ENCODE measurements at regions not wholly inside any gene's neighbourhood (a gene's known extent, or its start where the extent isn't known, plus 50 kb on each side); places are given as distances from the start of the nearest gene placed in this dataset.

DNA sequence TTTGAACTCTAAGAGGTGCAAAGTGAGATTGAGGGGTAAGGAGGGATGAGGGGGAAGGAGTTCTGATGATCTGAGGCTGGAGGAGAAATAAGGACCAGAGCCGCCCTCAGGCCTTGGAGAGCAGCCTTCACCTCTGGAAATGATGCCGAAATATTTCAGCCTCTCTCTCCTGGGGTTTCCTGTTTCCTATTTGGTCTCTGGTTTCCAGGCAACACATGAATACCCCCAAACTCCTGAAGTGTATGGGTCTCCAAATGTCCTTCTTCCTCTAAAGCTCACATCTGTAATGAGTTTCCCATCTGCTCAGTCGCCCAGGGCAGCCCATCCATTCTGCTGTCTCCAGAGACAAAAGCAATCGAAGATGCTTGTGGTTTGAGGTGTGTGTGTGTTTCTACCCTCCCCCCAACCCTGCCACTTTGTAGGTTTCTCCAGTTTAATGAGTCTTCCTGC, 52.0 kb upstream of the FAM20B start:
- no peak for TF ChIP-seq POLR2AphosphoS5 (IDR thresholded peaks at IDR 0.05)
- TF ChIP-seq, protein P1, sequence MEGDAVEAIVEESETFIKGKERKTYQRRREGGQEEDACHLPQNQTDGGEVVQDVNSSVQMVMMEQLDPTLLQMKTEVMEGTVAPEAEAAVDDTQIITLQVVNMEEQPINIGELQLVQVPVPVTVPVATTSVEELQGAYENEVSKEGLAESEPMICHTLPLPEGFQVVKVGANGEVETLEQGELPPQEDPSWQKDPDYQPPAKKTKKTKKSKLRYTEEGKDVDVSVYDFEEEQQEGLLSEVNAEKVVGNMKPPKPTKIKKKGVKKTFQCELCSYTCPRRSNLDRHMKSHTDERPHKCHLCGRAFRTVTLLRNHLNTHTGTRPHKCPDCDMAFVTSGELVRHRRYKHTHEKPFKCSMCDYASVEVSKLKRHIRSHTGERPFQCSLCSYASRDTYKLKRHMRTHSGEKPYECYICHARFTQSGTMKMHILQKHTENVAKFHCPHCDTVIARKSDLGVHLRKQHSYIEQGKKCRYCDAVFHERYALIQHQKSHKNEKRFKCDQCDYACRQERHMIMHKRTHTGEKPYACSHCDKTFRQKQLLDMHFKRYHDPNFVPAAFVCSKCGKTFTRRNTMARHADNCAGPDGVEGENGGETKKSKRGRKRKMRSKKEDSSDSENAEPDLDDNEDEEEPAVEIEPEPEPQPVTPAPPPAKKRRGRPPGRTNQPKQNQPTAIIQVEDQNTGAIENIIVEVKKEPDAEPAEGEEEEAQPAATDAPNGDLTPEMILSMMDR (IDR thresholded peaks at IDR 0.05), result no peak
- no peak for TF ChIP-seq POLR2A (IDR thresholded peaks at IDR 0.05)
- TF ChIP-seq EP300 (IDR thresholded peaks at IDR 0.05), result no peak
- no peak overlapping the region for H3K27ac ChIP-seq

More for the DNA sequence above, 52.0 kb upstream of the FAM20B start:
- Histone ChIP-seq H3K4me1 (no peaks in the 10 kb centered on the region), H3K27me3 (no peaks in the 10 kb centered on the region), H3K36me3 (no peaks in the 10 kb centered on the region), H3K9me3 (peaks cover 5 to 14% (median 8%) of the 10 kb centered on the region in 4 donors), H3K4me3 (no peak overlapping the region)
- 27 to 36% methylated on average over 4 of the region's 4 CpGs for WGBS, 2 donors
- DNase-seq, result no peak
- peak in 1 of 2 donors; percentile 31 for ATAC-seq (ENCODE audit: low FRiP score in 2 of 2)

Data from upper lobe of left lung (tissue), 6 donors.